Suppressor macrophage (primary cell): ENCODE measurements at regions not wholly inside any gene's neighbourhood (a gene's known extent, or its start where the extent isn't known, plus 50 kb on each side); places are given as distances from the start of the nearest gene placed in this dataset.
"Not testable (repeated sequence)": the region's sequence is repeated elsewhere in the genome, so short reads cannot be mapped to it uniquely, and the experiment has no call there.

Experiments
- DNase-seq, 4 experiments: peaks; one replicate each; pipeline ENCODE4 v3.0.0-alpha.2; 2020 to 2022

DNA sequence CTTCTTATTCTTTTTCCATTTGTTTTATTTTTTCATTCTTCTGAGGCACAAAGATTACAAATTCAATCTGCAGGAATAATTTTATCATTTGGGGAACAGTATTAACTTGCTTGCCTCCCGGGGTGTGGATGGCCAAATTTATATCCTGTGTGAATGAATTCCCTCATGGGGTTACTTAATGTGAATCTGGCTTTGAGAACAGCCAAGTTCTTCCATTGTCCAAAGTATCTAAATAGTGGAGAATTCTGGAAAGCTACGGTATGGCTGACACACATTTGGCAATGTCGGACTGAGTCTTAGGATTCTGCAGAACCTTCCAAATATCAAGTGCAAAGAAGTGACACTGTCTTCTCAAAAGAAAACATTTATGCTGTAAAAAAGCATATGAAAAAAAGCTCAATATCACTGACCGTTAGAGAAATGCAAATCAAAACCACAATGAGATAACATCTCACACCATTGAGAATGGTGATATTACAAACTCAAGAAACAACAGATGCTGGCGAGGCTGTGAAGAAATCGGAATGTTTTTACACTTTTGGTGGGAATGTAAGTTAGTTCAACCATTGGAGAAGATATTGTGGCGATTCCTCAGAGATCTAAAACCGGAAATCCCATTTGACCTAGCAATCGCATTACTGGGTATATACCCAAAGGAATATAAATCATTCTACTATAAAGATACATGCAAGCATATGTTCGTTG, 620.2 kb downstream of the EFNB2 start:
- DNase-seq = no peak

DNA sequence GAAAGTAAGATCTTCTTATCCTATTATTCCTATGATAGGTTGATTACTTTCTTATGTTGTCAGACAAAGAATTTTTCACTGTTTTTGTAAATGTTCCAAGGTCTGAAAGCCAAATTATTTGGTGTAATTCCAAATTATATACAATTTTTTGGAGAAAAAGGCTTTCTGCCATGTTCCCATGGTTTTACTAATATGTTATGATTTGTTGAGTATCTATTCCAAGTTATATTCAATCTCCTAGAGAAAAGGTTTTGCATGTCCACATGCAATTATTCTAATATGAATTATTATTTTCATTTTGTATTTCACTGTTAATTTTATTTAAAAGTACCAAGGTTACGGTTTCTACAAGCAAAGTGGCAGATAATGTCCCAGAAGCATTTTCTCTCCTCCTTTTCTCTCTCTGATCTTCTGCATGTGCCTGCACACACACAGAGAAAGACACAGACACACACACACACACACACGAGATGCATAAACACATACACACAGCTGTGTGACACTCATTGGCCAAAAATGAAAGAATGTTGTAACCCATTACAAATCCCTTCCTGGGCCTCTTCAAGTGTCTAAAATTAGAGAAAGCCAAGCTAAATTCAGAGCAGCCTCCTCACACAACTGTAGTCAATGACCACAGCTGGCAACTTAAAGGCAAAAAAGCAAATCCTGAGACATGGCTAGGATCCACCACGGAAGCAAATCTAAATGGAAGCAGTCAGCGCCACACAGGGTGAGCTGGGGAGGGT, 621.0 kb downstream of the EFNB2 start:
- no peak for DNase-seq

DNA sequence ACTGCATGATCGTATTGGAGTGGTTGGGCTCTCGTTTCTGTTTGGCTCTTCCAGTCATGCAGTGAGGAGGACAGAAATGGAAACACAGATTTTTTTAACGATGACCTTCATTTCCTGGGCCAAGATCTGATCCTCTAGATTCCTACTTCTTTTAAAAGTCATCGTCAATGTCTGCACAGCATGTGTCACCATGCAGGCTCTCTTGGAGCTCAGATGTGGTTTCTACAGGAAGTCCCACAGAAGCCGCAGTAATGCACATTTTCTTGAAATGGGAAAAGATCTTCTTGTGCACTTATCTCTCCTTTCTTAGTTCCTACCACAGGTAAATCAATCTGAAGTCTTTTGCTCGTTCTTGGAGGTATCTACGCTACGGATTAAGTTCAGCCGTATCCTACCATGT, 626.9 kb downstream of the EFNB2 start:
- no peak for DNase-seq

DNA sequence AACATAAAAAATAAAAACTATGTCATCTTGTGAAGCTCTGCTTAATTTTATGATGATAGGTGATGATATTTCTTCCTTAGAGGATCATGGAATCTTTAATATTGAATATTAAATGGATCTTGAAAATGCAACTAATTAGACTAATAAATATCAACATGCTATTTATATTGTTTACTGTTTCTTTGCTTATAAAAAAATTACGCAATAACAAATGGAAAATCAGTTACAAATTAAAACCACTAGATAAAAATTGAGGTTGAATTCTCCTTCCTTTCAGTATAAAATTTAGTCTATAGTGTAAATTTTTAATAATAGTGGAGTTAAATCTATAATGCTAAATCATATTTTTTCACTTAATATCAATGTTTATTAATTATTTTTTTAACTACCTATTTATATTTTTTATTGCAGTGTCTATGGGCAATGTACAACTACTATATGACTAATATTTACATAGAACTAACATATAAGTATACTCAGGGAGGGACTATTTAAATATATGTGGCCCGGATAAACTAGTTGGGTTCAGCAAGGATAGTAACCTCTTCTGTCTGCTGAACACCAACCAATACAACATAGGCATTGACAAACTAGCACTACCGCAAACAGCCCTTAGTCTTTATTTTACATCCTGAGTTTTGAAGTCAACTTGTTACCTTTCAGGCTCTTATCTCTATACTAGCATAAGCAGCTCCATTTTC, 628.0 kb downstream of the EFNB2 start:
- no peak for DNase-seq

DNA sequence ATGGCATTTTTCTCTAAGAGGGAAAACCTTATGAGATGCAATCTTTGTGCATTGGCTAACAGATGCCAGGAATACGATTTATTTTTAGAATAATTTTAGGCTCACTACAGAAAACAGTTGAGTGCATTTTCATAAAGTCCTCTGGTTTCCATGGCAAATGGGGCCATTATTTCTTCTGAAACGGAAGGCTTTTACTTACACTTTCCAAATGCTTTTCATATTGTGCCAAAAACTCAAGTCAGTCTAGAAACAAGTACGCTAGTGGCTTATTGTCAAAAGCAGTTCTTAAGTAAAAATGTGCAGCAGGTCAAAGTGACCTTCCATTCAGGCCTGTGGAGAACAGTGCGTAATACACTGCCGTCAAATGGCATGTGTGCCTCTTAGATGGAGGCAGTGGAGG, 628.7 kb downstream of the EFNB2 start:
- no peak for DNase-seq

DNA sequence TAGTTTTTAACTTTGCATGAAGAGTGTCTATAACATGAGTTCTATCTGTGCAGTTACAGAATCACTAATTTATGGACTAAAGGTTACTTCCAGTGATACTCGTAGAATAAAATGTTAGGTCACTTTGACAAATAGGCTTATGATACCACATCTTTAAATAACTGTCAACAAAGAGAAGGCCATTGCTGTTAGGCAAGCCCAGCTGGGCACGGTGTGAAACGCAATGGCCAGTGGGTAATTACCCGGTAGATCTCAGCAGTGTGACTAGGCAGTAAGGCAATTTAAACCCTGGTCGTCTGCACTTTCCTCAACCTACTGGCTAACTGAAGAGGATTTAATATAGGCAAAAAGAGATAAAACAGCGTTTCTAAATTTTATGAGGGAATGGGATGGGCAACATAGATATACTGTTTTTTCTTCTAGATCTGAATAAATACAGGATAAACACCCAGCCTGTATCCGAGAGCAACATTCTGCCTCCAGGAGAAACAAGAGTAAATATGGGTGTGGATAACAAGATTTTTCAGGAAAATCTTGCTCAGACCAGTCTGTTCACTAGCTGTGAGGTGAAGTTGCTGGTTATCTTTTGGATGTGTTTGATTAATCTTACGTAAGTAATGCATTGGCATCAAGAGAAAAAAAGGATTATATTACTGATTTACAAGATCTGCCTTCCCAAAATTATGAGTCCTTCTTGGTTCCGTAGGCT, 631.3 kb downstream of the EFNB2 start:
- DNase-seq = no peak

DNA sequence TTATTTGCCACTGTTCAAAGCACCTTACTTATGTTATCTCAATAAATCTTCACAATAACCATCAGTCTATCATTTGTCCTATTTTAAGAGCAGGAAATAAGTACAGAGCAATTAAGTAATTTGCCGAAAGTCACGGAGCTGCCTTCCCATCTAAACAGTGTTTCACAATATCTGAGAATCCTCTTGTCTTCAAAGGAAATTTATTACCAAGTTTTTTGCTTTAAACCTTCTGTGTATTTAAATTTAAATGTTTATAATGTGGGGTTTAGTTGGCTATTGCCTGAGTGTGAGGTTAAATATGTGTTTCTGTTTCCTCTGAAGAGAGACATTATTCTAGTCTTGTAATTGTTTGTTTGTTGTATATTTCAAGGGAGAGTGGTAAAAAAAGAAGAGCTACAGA, 633.1 kb downstream of the EFNB2 start:
- DNase-seq = no peak

DNA sequence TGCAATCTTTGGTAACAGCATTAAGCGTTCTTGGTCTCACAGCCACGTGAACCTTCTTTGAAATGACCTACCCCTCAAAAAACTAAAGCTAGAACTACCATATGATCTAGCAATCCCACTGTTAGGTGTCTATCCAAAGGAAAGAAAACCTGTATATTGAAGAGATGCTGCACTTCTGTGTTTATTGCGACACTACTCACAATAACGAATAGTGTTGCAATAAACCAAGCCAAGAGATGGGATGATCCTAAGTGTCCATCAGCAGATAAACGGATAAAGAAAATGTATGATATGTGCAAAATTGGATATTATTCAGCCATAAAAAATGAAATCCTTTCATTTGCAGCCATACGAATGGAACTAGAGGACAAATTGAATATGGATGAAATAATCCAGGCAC, 637.9 kb downstream of the EFNB2 start:
- DNase-seq = no peak

DNA sequence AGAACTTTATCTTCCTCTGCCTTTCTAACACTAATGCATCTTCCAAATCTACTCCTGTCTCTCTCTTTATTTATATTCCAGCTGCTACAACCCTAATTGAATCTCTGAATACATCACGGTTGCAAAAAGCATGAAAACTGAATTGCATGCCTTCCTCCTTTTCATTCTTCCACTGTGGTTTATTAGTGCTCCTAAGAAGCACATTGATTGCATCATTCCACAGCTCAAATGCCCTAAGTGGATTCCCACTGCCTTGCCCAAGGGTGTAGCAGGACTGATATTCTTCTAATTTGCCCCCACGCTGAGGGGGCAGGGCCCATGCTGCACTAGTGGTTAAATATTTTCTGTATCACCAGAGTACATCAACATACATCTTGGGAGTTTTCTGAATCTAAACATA, 640.8 kb downstream of the EFNB2 start:
- no peak for DNase-seq

DNA sequence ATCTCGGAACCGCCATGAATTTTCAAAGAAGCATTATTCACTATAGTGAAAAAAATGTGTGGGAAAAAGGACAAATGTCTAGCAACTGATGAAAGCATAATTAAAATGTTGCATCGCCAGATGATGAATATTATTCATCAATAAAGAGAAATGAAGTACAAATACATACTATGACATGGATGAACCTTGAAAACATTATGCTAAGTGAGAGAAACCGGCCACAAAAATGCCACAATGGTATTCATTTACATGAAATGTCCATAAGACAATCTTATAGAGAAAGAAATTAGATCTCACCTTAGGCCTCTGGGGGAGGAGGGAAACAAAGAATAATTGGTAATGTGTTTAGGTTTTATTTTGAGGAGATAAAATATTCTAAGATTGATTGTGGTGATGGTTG, 645.0 kb downstream of the EFNB2 start:
- no peak for DNase-seq

DNA sequence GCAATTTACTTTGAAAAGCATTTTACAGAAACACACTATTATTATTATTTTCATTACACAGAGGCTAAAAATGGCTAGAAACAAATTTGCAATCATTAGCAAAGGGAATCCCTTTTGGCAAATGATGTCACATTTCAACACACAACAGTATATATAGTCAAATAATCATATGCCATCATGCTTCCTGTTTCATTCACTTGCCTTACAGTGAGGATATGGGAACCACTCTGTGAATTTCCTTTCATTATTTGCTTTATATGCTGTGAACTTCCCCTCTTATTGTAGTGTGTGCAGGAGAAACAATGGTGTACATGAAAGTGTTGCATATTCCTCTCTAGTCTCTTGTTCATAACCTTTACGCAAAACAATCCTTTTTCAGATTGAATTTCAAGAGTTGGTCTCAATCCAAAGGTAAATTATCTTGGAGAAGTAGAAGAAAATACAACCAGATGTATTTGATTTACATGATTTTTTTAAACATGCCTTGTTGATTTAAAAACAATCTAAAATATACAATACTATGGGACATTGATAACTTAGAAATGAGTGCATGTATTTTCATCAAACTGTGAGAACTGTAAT, 657.3 kb downstream of the EFNB2 start:
- no peak for DNase-seq

DNA sequence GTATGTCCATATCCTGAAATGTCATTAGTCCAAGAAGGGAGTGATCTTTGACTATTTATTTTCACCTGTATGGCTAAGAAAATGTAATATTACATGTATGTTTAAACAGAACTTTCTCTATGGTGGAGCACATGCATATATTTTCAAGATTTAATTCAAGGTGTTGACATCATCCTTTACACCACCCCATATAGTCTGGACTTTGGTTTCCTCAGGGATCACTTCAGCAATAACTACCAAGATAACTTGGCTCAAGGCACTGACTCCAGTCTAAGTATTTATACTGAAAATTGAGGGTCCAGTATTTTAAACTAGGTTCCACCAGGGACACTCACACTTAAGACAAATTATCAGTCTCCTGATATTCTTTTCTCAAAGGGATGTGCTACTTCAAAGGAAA, 660.6 kb downstream of the EFNB2 start:
- no peak for DNase-seq

DNA sequence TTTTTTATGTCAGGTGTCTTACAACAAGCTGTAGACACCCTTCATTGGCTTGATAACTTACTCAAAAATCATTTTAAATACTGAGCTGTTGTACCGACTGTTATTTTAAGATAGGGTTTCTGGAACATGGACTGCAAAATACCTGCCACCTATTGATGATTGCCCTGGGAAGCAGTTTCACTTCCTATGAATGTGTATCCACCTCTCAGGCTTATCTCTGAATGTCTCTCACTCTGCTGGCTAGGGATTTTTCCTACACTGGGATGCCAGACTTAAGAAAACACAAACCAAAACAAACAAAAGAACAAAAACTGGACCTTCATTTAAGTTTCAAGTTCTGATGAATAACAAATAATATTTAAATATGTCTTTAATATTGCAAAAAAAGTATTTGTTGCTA, 663.7 kb downstream of the EFNB2 start:
- DNase-seq = no peak

DNA sequence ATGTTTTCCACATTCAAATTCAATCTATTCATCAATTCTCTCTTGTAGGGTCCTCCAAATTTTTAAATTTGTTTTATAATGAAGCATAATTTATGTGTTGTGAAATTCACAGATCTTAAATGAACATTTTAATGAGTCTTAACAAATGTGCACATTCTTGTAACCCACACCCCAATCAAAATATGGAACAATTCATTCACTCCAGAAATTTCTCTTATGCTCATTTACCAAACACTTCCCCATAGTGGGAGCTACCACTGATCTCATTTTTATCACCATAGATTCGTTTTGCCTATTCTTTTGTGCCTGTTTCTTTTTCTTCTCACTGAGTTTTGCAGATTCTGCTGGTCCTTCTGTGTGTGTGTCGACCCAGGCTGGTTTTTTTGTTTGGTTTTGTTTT, 664.1 kb downstream of the EFNB2 start:
- DNase-seq = no peak

DNA sequence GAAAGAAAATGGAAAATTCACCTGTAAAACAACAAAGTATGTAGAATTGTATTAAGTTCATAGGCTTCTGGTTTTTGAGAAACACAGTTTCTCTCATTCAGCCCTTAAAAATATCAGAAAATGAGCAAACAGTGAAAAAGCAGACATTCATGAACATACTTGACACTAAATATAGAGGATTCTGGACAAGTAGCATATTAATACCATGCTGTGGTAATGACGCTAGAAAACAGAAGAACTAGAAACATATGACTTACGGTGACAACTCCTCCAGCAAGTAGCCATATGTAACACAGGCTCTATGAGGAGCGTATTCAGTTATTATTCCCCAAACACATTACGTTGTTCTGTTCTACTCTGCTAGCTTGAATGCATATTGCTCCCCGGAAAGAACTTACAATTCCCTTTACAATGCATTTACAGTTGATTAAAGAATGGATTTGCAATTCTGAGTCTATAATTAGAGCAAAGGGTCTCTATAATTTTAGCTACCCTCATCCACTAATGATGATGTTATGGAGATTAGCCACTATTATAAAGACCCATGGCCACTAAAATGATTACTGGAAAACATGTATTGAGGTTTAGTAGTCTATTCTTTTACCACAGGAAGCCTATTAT, 672.1 kb downstream of the EFNB2 start:
- no peak for DNase-seq

DNA sequence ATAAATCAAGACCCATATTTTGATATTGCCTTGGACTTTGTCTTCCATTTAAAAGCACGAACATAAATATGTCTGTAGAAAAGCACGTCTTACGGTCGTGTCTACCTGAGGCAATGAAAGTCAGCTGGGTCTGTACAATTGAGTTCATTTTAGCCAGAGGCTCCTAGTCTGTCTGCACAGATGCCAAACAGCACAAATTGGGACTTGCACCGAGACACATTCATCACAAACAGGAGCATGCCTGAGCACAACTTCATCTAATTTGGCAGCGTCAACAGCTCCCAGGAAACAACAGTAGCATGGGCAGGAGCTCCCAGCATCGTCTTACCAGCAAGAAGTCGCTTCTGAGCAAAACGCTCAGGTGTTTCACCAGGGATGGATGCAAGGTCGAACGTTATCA, 687.0 kb downstream of the EFNB2 start:
- DNase-seq = no peak

DNA sequence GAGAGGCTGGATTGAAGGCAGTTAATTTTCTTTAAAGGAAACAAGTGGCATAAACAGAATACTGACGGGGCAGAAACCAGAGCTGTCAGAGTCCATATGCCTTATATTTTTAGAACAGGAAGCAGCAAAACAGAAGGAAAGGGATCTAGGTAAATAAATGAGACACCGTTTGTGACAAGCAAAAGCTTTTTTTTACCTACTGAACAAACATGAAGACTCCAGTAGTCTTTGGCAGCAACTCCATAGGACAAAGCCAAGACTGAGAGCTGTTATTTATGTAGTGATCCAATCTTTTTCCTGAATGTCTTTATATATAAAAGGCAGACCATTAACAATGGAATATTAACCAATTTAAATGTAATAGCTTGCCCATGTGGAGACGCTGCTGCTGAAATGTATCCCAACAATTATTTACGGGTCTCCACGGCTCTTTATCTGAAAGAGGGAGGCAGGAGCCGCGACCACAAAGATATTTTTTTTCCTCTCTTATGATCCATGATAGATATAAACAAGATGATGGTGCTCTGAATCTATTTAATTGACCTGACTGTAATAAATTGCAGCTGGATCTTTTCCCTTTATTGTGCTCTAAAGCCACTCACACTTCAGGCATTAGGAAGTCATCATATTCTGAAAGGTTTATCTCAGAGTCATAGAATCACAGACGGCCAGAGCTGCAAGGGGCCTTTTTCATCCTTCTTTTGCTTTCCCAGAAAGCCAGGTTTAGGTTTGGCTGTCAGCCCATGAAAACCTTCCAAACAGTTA, 687.8 kb downstream of the EFNB2 start:
- no peak for DNase-seq

DNA sequence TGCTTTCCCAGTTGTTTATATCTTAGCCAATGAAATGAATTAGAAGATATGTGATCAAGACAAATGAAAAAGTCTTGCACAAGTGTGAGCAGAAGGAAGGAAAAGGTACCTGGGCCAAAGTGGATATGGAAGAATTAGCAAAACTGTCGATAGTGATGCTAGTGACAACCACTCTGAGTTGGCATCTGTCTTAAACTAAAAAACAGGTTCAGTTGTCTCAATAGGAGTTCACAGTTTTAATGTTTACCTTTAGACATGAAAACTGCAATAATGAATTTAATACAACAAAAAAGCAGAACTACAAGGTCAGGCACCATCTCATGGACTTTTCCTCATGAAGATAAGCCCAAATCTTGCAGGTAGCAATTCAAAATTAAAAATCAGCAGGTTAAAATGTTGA, 688.5 kb downstream of the EFNB2 start:
- no peak for DNase-seq

DNA sequence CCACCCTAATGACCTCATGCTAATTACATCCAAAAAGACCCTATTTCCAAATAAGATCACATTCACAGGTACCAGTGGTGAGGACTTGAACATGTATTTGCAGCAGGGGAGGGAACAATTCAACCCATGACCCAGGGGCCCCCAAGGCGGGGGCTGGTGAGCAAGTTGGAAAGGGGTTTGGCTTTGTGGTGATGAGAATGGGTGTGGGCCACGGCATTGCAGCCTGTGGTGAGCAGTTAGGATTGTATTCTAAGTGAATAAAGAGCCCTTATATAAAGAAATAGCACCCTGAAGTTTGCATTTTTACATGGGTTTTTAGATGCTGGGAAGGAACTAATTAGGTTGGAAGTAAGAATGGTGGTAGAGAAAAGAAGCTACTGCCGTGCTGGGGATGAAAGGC, 694.2 kb downstream of the EFNB2 start:
- no peak for DNase-seq

DNA sequence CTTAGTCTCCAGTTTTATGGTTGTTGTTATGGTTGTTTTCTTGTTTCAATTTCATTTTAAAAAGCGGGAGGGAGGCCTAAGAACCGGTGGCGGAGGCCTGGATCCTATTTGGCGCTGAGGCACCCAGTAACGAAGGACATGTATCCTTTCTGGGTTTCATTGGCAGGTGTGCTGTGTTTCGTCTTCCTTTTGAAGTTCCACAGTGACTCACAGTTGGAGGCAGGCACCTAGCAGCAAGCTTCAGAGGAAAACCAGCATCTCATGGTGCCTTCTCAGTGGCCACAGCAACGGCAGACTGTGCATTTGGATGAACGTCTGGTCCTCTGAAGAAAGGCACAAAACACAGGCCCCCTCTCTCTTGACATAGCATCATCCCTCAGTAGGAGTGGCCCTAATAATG, 697.2 kb downstream of the EFNB2 start:
- DNase-seq = no peak

DNA sequence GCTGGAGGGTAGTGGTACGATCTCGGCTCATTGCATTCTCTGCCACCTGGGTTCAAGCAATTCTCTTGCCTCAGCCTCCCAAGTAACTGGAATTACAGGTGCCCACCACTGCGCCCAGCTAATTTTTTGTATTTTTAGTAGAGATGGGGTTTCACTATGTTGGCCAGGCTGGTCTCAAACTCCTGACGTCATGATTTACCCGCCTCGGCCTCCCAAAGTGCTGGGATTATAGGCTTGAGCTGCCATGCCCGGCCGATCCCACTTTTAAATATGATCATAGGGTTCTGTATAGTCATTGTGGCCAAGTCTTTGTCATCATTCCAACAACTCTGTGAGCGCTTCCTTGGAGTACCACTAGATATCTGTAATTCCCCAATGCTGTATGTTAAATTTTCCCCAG, 698.2 kb downstream of the EFNB2 start:
- not testable (repeated sequence) for DNase-seq

DNA sequence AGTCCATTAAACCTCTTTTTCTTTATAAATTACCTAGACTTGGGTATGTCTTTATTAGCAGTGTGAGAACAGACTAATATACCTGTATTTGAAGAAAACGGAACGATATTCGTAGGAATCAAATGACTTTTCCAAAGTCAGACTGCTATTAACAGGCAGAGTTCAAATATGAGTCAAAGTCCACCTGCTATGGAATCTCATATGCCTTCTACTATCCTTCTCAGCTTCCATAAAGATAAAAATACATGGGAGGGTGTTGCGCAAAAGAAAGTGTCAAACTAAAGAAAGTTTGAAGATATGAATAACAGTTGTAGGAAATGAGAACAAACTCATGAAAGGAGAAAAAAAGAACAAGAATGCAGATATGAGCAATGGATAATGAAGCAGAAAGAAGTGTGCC, 704.6 kb downstream of the EFNB2 start:
- DNase-seq = no peak
